HCT116 (cell line): ENCODE measurements at regions not wholly inside any gene's neighbourhood (a gene's known extent, or its start where the extent isn't known, plus 50 kb on each side); places are given as distances from the start of the nearest gene placed in this dataset.

Experiments
- ATAC-seq: fragments of 200-7000 bp; cut with Tn5 transposase; 2 replicates; pipeline ENCODE4 v1.9.1; 2020; ENCODE audit warnings: mild to moderate bottlenecking, moderate library complexity
- BruUV-seq: library from RNA; stranded (reverse); fragments of 400-500 nt; replicated peaks from 2 replicates; lab custom pipeline; 2021; lab: Mats Ljungman, UMichigan
- CTCF ChIA-PET: fragments of 300-600 bp; sonication (Branson Sonifier 250); formaldehyde crosslinking; loops from one replicate; lab custom pipeline; 2021; ENCODE audit warnings: antibody characterized with exemption; lab: Charles Lee
- POLR2A ChIA-PET: fragments of 300-600, 350-600 bp; sonication (Branson Sonifier 250); formaldehyde crosslinking; loops from one replicate; lab custom pipeline; 2021; ENCODE audit warnings: antibody characterized with exemption; lab: Charles Lee
- RAD21 ChIA-PET, 2 experiments: fragments of 300-600 bp; sonication (Branson Sonifier 250); formaldehyde crosslinking; loops; one replicate each; lab custom pipeline; 2023; ENCODE audit warnings: low total read pairs in 2 of 2; ENCODE audit not compliant: uncharacterized antibody in 2 of 2, unreplicated experiment in 2 of 2, low non-redundant PET in 1 of 2; lab: Charles Lee
- DNase-seq: peaks from one replicate; pipeline ENCODE4 v3.0.0-alpha.2; 2010; ENCODE audit warnings: low read depth, low spot score
- H2AFZ ChIP-seq: fragments of 200-600 bp; shearing (Covaris generic), sonication (generic); 2 replicates; pipeline ENCODE4 v1.6.1; 2017; ENCODE audit warnings: low read depth, mixed run types, mixed read lengths, antibody characterized with exemption, low read length; ENCODE audit not compliant: poor library complexity, severe bottlenecking
- H3K27ac ChIP-seq: 2 replicates; pipeline ENCODE4 v1.5.1; 2012; ENCODE audit warnings: low read depth, low read length
- H3K27me3 ChIP-seq: fragments of 200-600 bp; sonication (generic); 2 replicates; pipeline ENCODE4 v1.6.1; 2016; ENCODE audit warnings: mixed run types, low read length, mixed read lengths; ENCODE audit not compliant: insufficient read depth
- H3K36me3 ChIP-seq, 2 experiments: fragments of 200-500 bp in 1 of 2; fragments of 200-600 bp in 1 of 2; sonication (Bioruptor generic) in 1 of 2; sonication (generic) in 1 of 2; 2 replicates each; pipeline versions ENCODE4 v1.5.1 to v1.6.1; 2014 to 2016; ENCODE audit warnings: low read length in 2 of 2, inconsistent platforms in 1 of 2, mixed read lengths in 1 of 2, mixed run types in 1 of 2; ENCODE audit not compliant: insufficient read depth in 2 of 2, control insufficient read depth in 1 of 2
- H3K4me1 ChIP-seq, 2 experiments: fragments of 200-600 bp in 1 of 2; sonication (generic) in 1 of 2; 2 replicates each; pipeline versions ENCODE4 v1.5.1 to v1.6.1; 2012 to 2017; ENCODE audit warnings: low read length in 2 of 2, inconsistent platforms in 1 of 2, mild to moderate bottlenecking in 1 of 2, mixed read lengths in 1 of 2, mixed run types in 1 of 2, moderate library complexity in 1 of 2; ENCODE audit not compliant: insufficient read depth in 2 of 2, control insufficient read depth in 1 of 2
- H3K4me2 ChIP-seq: fragments of 200-600 bp; sonication (generic); 2 replicates; pipeline ENCODE4 v1.6.1; 2017; ENCODE audit warnings: mixed run types, low read length, mixed read lengths
- H3K4me3 ChIP-seq, 2 experiments: fragments of 200-600 bp in 1 of 2; sonication (generic) in 1 of 2; replicated peaks in 1 of 2; 2 replicates each; pipeline ENCODE4 v1.5.1; 2011 to 2016; ENCODE audit warnings: low read length in 2 of 2, control low read depth in 1 of 2, low read depth in 1 of 2, mild to moderate bottlenecking in 1 of 2, mixed read lengths in 1 of 2, mixed run types in 1 of 2
- H3K79me2 ChIP-seq: fragments of 200-600 bp; sonication (generic); 2 replicates; pipeline ENCODE4 v1.6.1; 2017; ENCODE audit warnings: mild to moderate bottlenecking, mixed run types, low read length, moderate library complexity, mixed read lengths; ENCODE audit not compliant: insufficient read depth
- H3K9ac ChIP-seq: fragments of 200-600 bp; sonication (generic); 2 replicates; pipeline ENCODE4 v1.6.1; 2016; ENCODE audit warnings: low read length, mixed read lengths
- H3K9me2 ChIP-seq: fragments of 200-600 bp; sonication (generic), shearing (Covaris generic); 2 replicates; pipeline ENCODE4 v1.6.1; 2017; ENCODE audit warnings: mixed run types, mild to moderate bottlenecking, moderate library complexity; ENCODE audit not compliant: insufficient read depth
- H3K9me3 ChIP-seq, 2 experiments: fragments of 200-500 bp in 1 of 2; fragments of 200-600 bp in 1 of 2; sonication (Bioruptor generic) in 1 of 2; sonication (generic) in 1 of 2; 2 replicates each; pipeline ENCODE4 v1.6.1; 2014 to 2017; ENCODE audit warnings: low read length in 2 of 2, mixed read lengths in 2 of 2, inconsistent platforms in 1 of 2, low read depth in 1 of 2, mild to moderate bottlenecking in 1 of 2, mixed run types in 1 of 2, moderate library complexity in 1 of 2; ENCODE audit not compliant: control insufficient read depth in 1 of 2, insufficient read depth in 1 of 2
- H4K20me1 ChIP-seq: fragments of 200-600 bp; sonication (generic), shearing (Covaris generic); 2 replicates; pipeline ENCODE4 v1.6.1; 2017; ENCODE audit warnings: mixed run types, mild to moderate bottlenecking, moderate library complexity; ENCODE audit not compliant: insufficient read depth
- CEBPB ChIP-seq: IDR thresholded peaks from 2 replicates; pipeline ENCODE4 v1.6.1; 2012; ENCODE audit warnings: low read depth
- EZH2 ChIP-seq: fragments of 200-600 bp; sonication (generic); IDR thresholded peaks from 2 replicates; pipeline ENCODE4 v1.6.1; 2017; ENCODE audit warnings: antibody characterized with exemption, mixed run types
- JUND ChIP-seq: IDR thresholded peaks from 2 replicates; pipeline ENCODE4 v1.6.1; 2012
- MAX ChIP-seq: IDR thresholded peaks from 2 replicates; pipeline ENCODE4 v1.6.1; 2012
- POLR2A ChIP-seq: IDR thresholded peaks from 2 replicates; pipeline ENCODE4 v1.7.0; 2011; ENCODE audit warnings: borderline replicate concordance; ENCODE audit not compliant: insufficient read depth, insufficient read length; ENCODE audit errors: extremely low read depth
- REST ChIP-seq: IDR thresholded peaks from 2 replicates; pipeline ENCODE4 v1.6.1; 2012; ENCODE audit warnings: low read depth
- SP1 ChIP-seq: IDR thresholded peaks from 2 replicates; pipeline ENCODE4 v1.6.1; 2012; ENCODE audit warnings: low read depth
- SRF ChIP-seq: IDR thresholded peaks from 2 replicates; pipeline ENCODE4 v1.6.1; 2012; ENCODE audit warnings: low read depth
- TCF7L2 ChIP-seq: IDR thresholded peaks from 2 replicates; pipeline ENCODE4 v1.7.0; 2011; ENCODE audit warnings: borderline replicate concordance, inconsistent platforms; ENCODE audit not compliant: insufficient read depth, insufficient read length; ENCODE audit errors: extremely low read depth
- YY1 ChIP-seq: IDR thresholded peaks from 2 replicates; pipeline ENCODE4 v1.6.1; 2011; ENCODE audit warnings: low read length, low read depth, moderate library complexity, mild to moderate bottlenecking; ENCODE audit not compliant: insufficient replicate concordance; ENCODE audit errors: extremely low read depth
- ZBTB33 ChIP-seq: IDR thresholded peaks from 2 replicates; pipeline ENCODE4 v1.6.1; 2011; ENCODE audit warnings: mild to moderate bottlenecking, low read length, moderate library complexity; ENCODE audit not compliant: insufficient replicate concordance; ENCODE audit errors: extremely low read depth
- ZFX ChIP-seq: fragments of 450-650 bp; IDR thresholded peaks from 2 replicates; pipeline ENCODE4 v1.6.1; 2017
- intact Hi-C: fragments of 100-400 bp; cut with micrococcal nuclease; formaldehyde crosslinking; loops from 2 replicates; pipeline ENCODE4 v1.10.0; 2022

- RAD21 ChIA-PET, result no interaction called here
- intact Hi-C loops, result no loop called here
- no TSS peak for BruUV-seq
- CTCF ChIA-PET, result no interaction called here
- no peak overlapping the region for H3K9ac ChIP-seq
- no peak overlapping the region for H3K4me3 ChIP-seq
- no peaks in the 10 kb centered on the region for H3K9me3 ChIP-seq
- no peak for TF ChIP-seq MAX
- no peak for TF ChIP-seq JUND
- TF ChIP-seq ZFX, result no peak
- no peak for TF ChIP-seq POLR2A
- TF ChIP-seq ZBTB33, result no peak
- TF ChIP-seq REST, result no peak
- TF ChIP-seq YY1, result no peak
- no peak for TF ChIP-seq SRF
- no peak for TF ChIP-seq TCF7L2
- no peak for TF ChIP-seq SP1
- TF ChIP-seq EZH2, result no peak
- no peak for TF ChIP-seq CEBPB
- no peak overlapping the region for H3K4me2 ChIP-seq
- H3K27ac ChIP-seq, result no peak overlapping the region
- no peak for ATAC-seq
- H4K20me1 ChIP-seq, result no peaks in the 10 kb centered on the region
- H3K4me1 ChIP-seq, result no peaks in the 10 kb centered on the region
- no peaks in the 10 kb centered on the region for H3K36me3 ChIP-seq
- no peak overlapping the region for H2AFZ ChIP-seq
- POLR2A ChIA-PET, result no interaction called here
- DNase-seq, result no peak
- no peaks in the 10 kb centered on the region for H3K79me2 ChIP-seq
- no peaks in the 10 kb centered on the region for H3K9me2 ChIP-seq
- no peaks in the 10 kb centered on the region for H3K27me3 ChIP-seq
These were observed 1027.7 kb downstream of the PLOD2 start for GRCh38 chr3:145133281-145133680.
